ENCODE measurements at regions not wholly inside any gene's neighbourhood (a gene's known extent, or its start where the extent isn't known, plus 50 kb on each side); places are given as distances from the start of the nearest gene placed in this dataset.

- no peak for DNase-seq (ENCODE audit: low spot score)
- TF ChIP-seq EZH2phosphoT487 (IDR thresholded peaks at IDR 0.05; ENCODE audit: borderline replicate concordance, low read depth, low read length) (no peak), CTCF (conservative IDR thresholded peaks at IDR 0.05; ENCODE audit: low read length) (no peak)
- no peak overlapping the region for H2AFZ ChIP-seq (ENCODE audit: low read length)
- H3K4me1 ChIP-seq (ENCODE audit: insufficient read depth, low read length, poor library complexity, severe bottlenecking), result no peaks in the 10 kb centered on the region
- no peaks in the 10 kb centered on the region for H3K79me2 ChIP-seq (ENCODE audit: insufficient read depth, low read depth, low read length)
- H3K4me2 ChIP-seq (ENCODE audit: low read length), result no peak overlapping the region
- ChIA-PET CTCF (ENCODE audit: unreplicated experiment) (no interaction called here), POLR2A (no interaction called here)
- no peaks in the 10 kb centered on the region for H4K20me1 ChIP-seq (ENCODE audit: insufficient read depth, low read length)
- no peaks in the 10 kb centered on the region for H3K36me3 ChIP-seq (ENCODE audit: insufficient read depth, low read length)
- intact Hi-C loops (cut with micrococcal nuclease; ENCODE audit: unreplicated experiment), result no loop called here
- H3K4me3 ChIP-seq (ENCODE audit: low read depth, low read length, poor library complexity, severe bottlenecking), result no peak overlapping the region
- H3K9me2 ChIP-seq (ENCODE audit: insufficient read depth, low read length), result no peaks in the 10 kb centered on the region
- no peak overlapping the region for H3K27ac ChIP-seq (ENCODE audit: low read depth, low read length, poor library complexity, severe bottlenecking)
- no TSS peak for BruUV-seq (replicated peaks)
- H3K9me3 ChIP-seq (ENCODE audit: low read length), result no peaks in the 10 kb centered on the region
Observed at GRCh38 chr3:17847156-17847555, 104.7 kb upstream of the TBC1D5 start.

- no peaks in the 10 kb centered on the region for H3K79me2 ChIP-seq (ENCODE audit: insufficient read depth, low read depth, low read length)
- BruUV-seq (replicated peaks), result no TSS peak
- no peaks in the 10 kb centered on the region for H3K4me1 ChIP-seq (ENCODE audit: insufficient read depth, low read length, poor library complexity, severe bottlenecking)
- ChIA-PET POLR2A (interaction anchor here (0.6 to 0.8 kb wide), 2 partner anchors 9 to 422 kb away, joined by 3 read pairs; no protein-coding TSS in a partner anchor), CTCF (ENCODE audit: unreplicated experiment) (no interaction called here)
- H3K4me2 ChIP-seq (ENCODE audit: low read length), result no peak overlapping the region
- TF ChIP-seq CTCF (conservative IDR thresholded peaks at IDR 0.05; ENCODE audit: low read length), result no peak
- no peak for TF ChIP-seq EZH2phosphoT487 (IDR thresholded peaks at IDR 0.05; ENCODE audit: borderline replicate concordance, low read depth, low read length)
- intact Hi-C loops (cut with micrococcal nuclease; ENCODE audit: unreplicated experiment), result no loop called here
- DNase-seq (ENCODE audit: low spot score), result no peak
- no peak overlapping the region for H2AFZ ChIP-seq (ENCODE audit: low read length)
- H3K36me3 ChIP-seq (ENCODE audit: insufficient read depth, low read length), result no peaks in the 10 kb centered on the region
- no peak overlapping the region for H3K27ac ChIP-seq (ENCODE audit: low read depth, low read length, poor library complexity, severe bottlenecking)
- H3K9me3 ChIP-seq (ENCODE audit: low read length), result no peaks in the 10 kb centered on the region
- H4K20me1 ChIP-seq (ENCODE audit: insufficient read depth, low read length), result no peaks in the 10 kb centered on the region
- H3K4me3 ChIP-seq (ENCODE audit: low read depth, low read length, poor library complexity, severe bottlenecking), result no peak overlapping the region
- H3K9me2 ChIP-seq (ENCODE audit: insufficient read depth, low read length), result no peaks in the 10 kb centered on the region
Observed at GRCh38 chr3:17846466-17846865, 104.0 kb upstream of the TBC1D5 start.

- Histone ChIP-seq H3K4me1 (ENCODE audit: insufficient read depth, low read length, poor library complexity, severe bottlenecking) (no peaks in the 10 kb centered on the region), H3K36me3 (ENCODE audit: insufficient read depth, low read length) (no peaks in the 10 kb centered on the region), H3K79me2 (ENCODE audit: insufficient read depth, low read depth, low read length) (no peaks in the 10 kb centered on the region), H2AFZ (ENCODE audit: low read length) (no peak overlapping the region), H3K4me3 (ENCODE audit: low read depth, low read length, poor library complexity, severe bottlenecking) (no peak overlapping the region), H3K9me3 (ENCODE audit: low read length) (no peaks in the 10 kb centered on the region), H3K9me2 (ENCODE audit: insufficient read depth, low read length) (no peaks in the 10 kb centered on the region), H4K20me1 (ENCODE audit: insufficient read depth, low read length) (no peaks in the 10 kb centered on the region), H3K4me2 (ENCODE audit: low read length) (no peak overlapping the region), H3K27ac (ENCODE audit: low read depth, low read length, poor library complexity, severe bottlenecking) (no peak overlapping the region)
- BruUV-seq (replicated peaks), result no TSS peak
- TF ChIP-seq EZH2phosphoT487 (IDR thresholded peaks at IDR 0.05; ENCODE audit: borderline replicate concordance, low read depth, low read length) (no peak), CTCF (conservative IDR thresholded peaks at IDR 0.05; ENCODE audit: low read length) (no peak)
- DNase-seq (ENCODE audit: low spot score), result no peak
- CTCF ChIA-PET (ENCODE audit: unreplicated experiment), result no interaction called here
- intact Hi-C loops (cut with micrococcal nuclease; ENCODE audit: unreplicated experiment), result no loop called here
- POLR2A ChIA-PET, result no interaction called here
Observed at GRCh38 chr3:17845026-17845812, 102.8 kb upstream of the TBC1D5 start.
